ENCODE measurements at regions not wholly inside any gene's neighbourhood (a gene's known extent, or its start where the extent isn't known, plus 50 kb on each side); places are given as distances from the start of the nearest gene placed in this dataset.
A peak's percentile ranks its signal among the peaks of the same experiment; 100 is the strongest.

DNA sequence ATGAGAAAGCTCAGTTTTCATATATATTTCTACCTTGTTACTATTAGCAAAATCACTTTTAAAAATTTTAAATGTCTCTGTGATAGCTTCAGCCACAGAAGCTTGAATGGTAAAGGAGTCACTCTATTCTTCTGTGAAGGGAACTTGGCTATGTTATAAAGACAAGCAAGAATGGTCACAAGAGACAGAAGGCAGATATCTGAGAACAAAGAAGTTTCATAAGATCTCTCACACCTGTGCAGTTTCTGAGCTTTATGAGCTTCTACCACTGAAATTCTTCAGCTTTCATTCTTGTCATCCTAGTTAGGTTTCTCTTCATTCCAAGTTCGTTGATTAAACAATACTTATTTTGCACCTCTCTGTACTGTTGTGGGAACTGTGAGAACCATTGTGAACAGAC is 853.4 kb downstream of the IGSF11 start:
- Histone ChIP-seq H3K36me3 (no peaks in the 10 kb centered on the region), H3K4me3 (no peak overlapping the region), H3K4me1 (no peaks in the 10 kb centered on the region), H3K27ac (no peak overlapping the region), H3K9me3 (peaks cover 0 to 2% of the 10 kb centered on the region in 2 donors), H3K27me3 (no peaks in the 10 kb centered on the region)
- TF ChIP-seq, protein P1, sequence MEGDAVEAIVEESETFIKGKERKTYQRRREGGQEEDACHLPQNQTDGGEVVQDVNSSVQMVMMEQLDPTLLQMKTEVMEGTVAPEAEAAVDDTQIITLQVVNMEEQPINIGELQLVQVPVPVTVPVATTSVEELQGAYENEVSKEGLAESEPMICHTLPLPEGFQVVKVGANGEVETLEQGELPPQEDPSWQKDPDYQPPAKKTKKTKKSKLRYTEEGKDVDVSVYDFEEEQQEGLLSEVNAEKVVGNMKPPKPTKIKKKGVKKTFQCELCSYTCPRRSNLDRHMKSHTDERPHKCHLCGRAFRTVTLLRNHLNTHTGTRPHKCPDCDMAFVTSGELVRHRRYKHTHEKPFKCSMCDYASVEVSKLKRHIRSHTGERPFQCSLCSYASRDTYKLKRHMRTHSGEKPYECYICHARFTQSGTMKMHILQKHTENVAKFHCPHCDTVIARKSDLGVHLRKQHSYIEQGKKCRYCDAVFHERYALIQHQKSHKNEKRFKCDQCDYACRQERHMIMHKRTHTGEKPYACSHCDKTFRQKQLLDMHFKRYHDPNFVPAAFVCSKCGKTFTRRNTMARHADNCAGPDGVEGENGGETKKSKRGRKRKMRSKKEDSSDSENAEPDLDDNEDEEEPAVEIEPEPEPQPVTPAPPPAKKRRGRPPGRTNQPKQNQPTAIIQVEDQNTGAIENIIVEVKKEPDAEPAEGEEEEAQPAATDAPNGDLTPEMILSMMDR (IDR thresholded peaks at IDR 0.05), result no peak
- DNase-seq (no peak), ATAC-seq (no peak)
- intact Hi-C loops (cut with DNase I), result no loop called here

DNA sequence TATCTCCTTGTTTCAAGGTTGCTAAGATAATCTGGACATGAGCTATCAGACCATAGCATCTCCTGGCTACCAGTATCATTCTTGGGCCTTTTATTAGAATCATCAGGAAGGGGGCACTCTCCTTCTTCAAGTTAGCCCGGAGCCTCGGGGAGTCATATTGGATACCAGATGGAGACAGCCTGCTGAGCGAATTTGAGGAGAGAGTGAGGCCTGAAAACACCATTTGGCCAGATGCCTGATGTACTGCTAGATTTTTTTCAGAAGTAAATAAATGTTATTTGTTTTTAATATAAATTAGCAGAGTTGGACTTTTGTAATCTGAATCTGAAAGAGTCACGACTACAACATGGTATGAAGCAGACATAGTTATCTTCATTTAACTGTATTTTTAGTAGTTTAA is 848.6 kb downstream of the IGSF11 start:
- ATAC-seq, result no peak
- TF ChIP-seq, protein P1 (IDR thresholded peaks at IDR 0.05), result no peak
- H3K27me3 ChIP-seq, result no peaks in the 10 kb centered on the region
- no peak overlapping the region for H3K4me3 ChIP-seq
- intact Hi-C loops (cut with DNase I), result no loop called here
- peaks cover 0 to 4% of the 10 kb centered on the region in 2 donors for H3K9me3 ChIP-seq
- H3K36me3 ChIP-seq, result no peaks in the 10 kb centered on the region
- no peaks in the 10 kb centered on the region for H3K4me1 ChIP-seq
- DNase-seq, result peak in 2 of 4 donors; percentile 44 to 74
- no peak overlapping the region for H3K27ac ChIP-seq

DNA sequence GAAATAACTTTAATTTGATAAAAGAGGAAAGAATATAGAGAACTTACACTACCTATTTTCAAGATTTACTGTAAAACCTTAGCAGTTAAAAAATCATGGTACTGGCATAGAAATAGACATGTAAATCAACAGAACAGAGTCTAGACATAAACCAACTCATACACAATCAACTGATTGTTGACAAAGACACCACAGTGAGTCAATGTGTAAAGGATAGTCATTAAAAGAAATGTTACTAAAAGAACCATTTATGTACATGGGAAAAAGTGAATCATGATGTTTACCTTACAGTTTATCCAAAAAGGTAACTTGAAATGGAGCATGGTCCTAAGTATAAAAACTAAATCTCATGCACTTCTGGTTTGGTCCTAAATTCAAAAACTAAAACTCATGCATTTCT is 847.4 kb downstream of the IGSF11 start:
- Histone ChIP-seq H3K4me1 (no peaks in the 10 kb centered on the region), H3K27ac (no peak overlapping the region), H3K36me3 (no peaks in the 10 kb centered on the region), H3K27me3 (no peaks in the 10 kb centered on the region), H3K9me3 (peaks cover 0 to 8% of the 10 kb centered on the region in 2 donors), H3K4me3 (no peak overlapping the region)
- DNase-seq (no peak), ATAC-seq (no peak)
- intact Hi-C loops (cut with DNase I), result no loop called here
- TF ChIP-seq, protein P1 (IDR thresholded peaks at IDR 0.05), result no peak

DNA sequence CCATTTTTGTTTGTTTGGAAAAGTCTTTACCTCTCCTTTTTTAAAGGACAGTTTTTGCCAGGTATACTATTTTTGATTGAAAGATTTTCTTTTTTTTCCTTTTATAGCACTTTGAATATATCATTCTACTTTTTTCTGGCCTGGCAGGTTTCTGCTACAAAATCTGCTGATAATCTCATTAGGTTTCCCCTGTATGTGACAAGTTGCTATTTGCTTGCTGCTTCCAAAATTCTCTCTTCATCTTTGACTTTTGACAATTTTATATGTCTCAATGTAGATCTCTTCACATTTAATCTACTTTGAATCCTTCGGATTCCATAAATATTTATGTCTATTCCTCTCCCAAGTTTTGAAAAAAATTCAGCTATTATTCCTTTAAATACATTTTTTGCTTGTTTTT is 838.5 kb downstream of the IGSF11 start:
- no peaks in the 10 kb centered on the region for H3K36me3 ChIP-seq
- H3K9me3 ChIP-seq, result peaks cover 0 to 49% of the 10 kb centered on the region in 2 donors
- no peaks in the 10 kb centered on the region for H3K4me1 ChIP-seq
- H3K27ac ChIP-seq, result no peak overlapping the region
- DNase-seq (no peak), ATAC-seq (no peak)
- H3K4me3 ChIP-seq, result no peak overlapping the region
- H3K27me3 ChIP-seq, result no peaks in the 10 kb centered on the region
- TF ChIP-seq, protein P1 (IDR thresholded peaks at IDR 0.05), result no peak
- intact Hi-C loops (cut with DNase I), result no loop called here

DNA sequence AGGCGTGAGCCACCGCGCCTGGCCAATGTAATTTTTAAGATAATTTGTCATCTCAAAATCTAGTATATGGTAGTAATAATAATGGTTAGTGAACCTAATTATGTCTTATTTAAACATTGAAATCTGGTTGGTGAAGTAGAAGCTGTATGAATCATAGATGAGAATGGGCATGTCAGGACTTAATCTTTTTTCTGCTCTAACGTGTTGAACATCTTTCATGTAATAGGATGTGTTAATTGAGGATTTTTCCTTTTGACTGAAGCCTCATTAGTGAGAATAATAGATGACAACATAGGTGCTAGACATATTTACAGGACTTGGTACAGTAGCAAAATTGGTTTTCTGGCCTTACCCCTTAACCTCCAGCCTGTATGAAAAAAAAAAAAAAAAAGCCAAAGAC is 835.6 kb downstream of the IGSF11 start:
- TF ChIP-seq, protein P1 (IDR thresholded peaks at IDR 0.05), result no peak
- no peak for ATAC-seq
- no peaks in the 10 kb centered on the region for H3K4me1 ChIP-seq
- H3K36me3 ChIP-seq, result no peaks in the 10 kb centered on the region
- H3K9me3 ChIP-seq, result peaks cover 0 to 64% of the 10 kb centered on the region in 2 donors
- no peak overlapping the region for H3K4me3 ChIP-seq
- no peaks in the 10 kb centered on the region for H3K27me3 ChIP-seq
- intact Hi-C loops (cut with DNase I), result no loop called here
- no peak for DNase-seq
- H3K27ac ChIP-seq, result no peak overlapping the region
